Peyer's patch (tissue), 4 donors: ENCODE measurements at regions not wholly inside any gene's neighbourhood (a gene's known extent, or its start where the extent isn't known, plus 50 kb on each side); places are given as distances from the start of the nearest gene placed in this dataset.

Experiments used
- CTCF ChIP-seq, 6 experiments: fragments of 450-650 bp in 4 of 6; fragments of 200-600 bp in 2 of 6; sonication (generic) in 1 of 6; IDR thresholded peaks; one replicate each; pipeline ENCODE4 v1.5.1; 2017 to 2019; ENCODE audit warnings: antibody characterized with exemption in 6 of 6, mild to moderate bottlenecking in 3 of 6, moderate library complexity in 1 of 6
- POLR2A ChIP-seq, 2 donors: fragments of 450-650 bp; IDR thresholded peaks; one replicate each; pipeline ENCODE4 v1.5.1; 2017; ENCODE audit warnings: antibody characterized with exemption in 2 of 2, mild to moderate bottlenecking in 2 of 2, moderate library complexity in 2 of 2

GRCh38 chr4:31374256-31374960, 654.2 kb downstream of the PCDH7 start:
- TF ChIP-seq CTCF (IDR thresholded peaks at IDR 0.05) (no peak), POLR2A (IDR thresholded peaks at IDR 0.05) (no peak)
